HEK293 (cell line): ENCODE measurements at regions not wholly inside any gene's neighbourhood (a gene's known extent, or its start where the extent isn't known, plus 50 kb on each side); places are given as distances from the start of the nearest gene placed in this dataset.
A peak's percentile ranks its signal among the peaks of the same experiment; 100 is the strongest.

ENCODE experiments used
- CTCF ChIA-PET: fragments of 350-600 bp; formaldehyde crosslinking; extraction: SDS; loops from one replicate; lab custom pipeline; 2021; ENCODE audit warnings: antibody characterized with exemption; lab: Yijun Ruan, JAX
- POLR2A ChIA-PET: fragments of 300-600 bp; formaldehyde crosslinking; extraction: SDS; loops from one replicate; lab custom pipeline; 2020; ENCODE audit warnings: antibody characterized with exemption, inconsistent platforms; lab: Yijun Ruan, JAX
- H3K27ac ChIP-seq: fragments of 200-500 bp; sonication (Bioruptor generic); 2 replicates; pipeline ENCODE4 v1.5.1; 2014; ENCODE audit warnings: low read depth, low read length, control low read depth, inconsistent platforms; ENCODE audit errors: extremely low read depth
- H3K36me3 ChIP-seq, 2 experiments: fragments of 200-500 bp in 1 of 2; sonication (Bioruptor generic) in 1 of 2; 1 replicate in 1 of 2; 2 replicates in 1 of 2; pipeline ENCODE4 v1.5.1; 2014 to 2017; ENCODE audit warnings: inconsistent platforms in 2 of 2, low read length in 2 of 2; ENCODE audit not compliant: control insufficient read depth in 2 of 2, insufficient read depth in 1 of 2
- H3K4me1 ChIP-seq: fragments of 200-500 bp; sonication (Bioruptor generic); 2 replicates; pipeline ENCODE4 v1.5.1; 2014; ENCODE audit warnings: mild to moderate bottlenecking, low read length, inconsistent platforms; ENCODE audit not compliant: control insufficient read depth, insufficient read depth
- H3K4me3 ChIP-seq: 2 replicates; pipeline ENCODE4 v1.5.1; 2011; ENCODE audit warnings: low read depth, mild to moderate bottlenecking, control low read depth, low read length, moderate library complexity
- H3K9me3 ChIP-seq: fragments of 200-500 bp; sonication (Bioruptor generic); 2 replicates; pipeline ENCODE4 v1.5.1; 2014; ENCODE audit warnings: low read depth, low read length, inconsistent platforms; ENCODE audit not compliant: control insufficient read depth, insufficient read depth
- EGR2 ChIP-seq: fragments of 450-650 bp; formaldehyde crosslinking; IDR thresholded peaks from 2 replicates; pipeline ENCODE4 v1.5.1; 2016; ENCODE audit warnings: low read depth, missing biosample characterization, missing genetic modification characterization
- INSM2 ChIP-seq: fragments of 450-650 bp; formaldehyde crosslinking; IDR thresholded peaks from 2 replicates; pipeline ENCODE4 v1.5.1; 2016; ENCODE audit warnings: missing biosample characterization, missing genetic modification characterization
- KLF8 ChIP-seq: fragments of 450-650 bp; formaldehyde crosslinking; IDR thresholded peaks from 2 replicates; pipeline ENCODE4 v1.5.1; 2016; ENCODE audit warnings: missing biosample characterization, missing genetic modification characterization
- MEIS1 ChIP-seq: sonication (generic); formaldehyde crosslinking; IDR thresholded peaks from 2 replicates; pipeline ENCODE4 v1.8.1; 2022; ENCODE audit warnings: missing genetic modification reagents, mild to moderate bottlenecking, borderline replicate concordance
- MZF1 ChIP-seq: fragments of 450-650 bp; formaldehyde crosslinking; IDR thresholded peaks from 2 replicates; pipeline ENCODE4 v1.5.1; 2017; ENCODE audit warnings: missing biosample characterization, missing genetic modification characterization, borderline replicate concordance
- SCRT1 ChIP-seq: fragments of 450-650 bp; formaldehyde crosslinking; IDR thresholded peaks from 2 replicates; pipeline ENCODE4 v1.5.1; 2016; ENCODE audit warnings: missing biosample characterization, missing genetic modification characterization, borderline replicate concordance
- SCRT2 ChIP-seq: fragments of 450-650 bp; formaldehyde crosslinking; IDR thresholded peaks from 2 replicates; pipeline ENCODE4 v1.5.1; 2016; ENCODE audit warnings: missing biosample characterization, missing genetic modification characterization
- YY2 ChIP-seq: fragments of 450-650 bp; formaldehyde crosslinking; IDR thresholded peaks from 2 replicates; pipeline ENCODE4 v1.5.1; 2016; ENCODE audit warnings: missing biosample characterization, missing genetic modification characterization
- ZBTB17 ChIP-seq: fragments of 450-650 bp; formaldehyde crosslinking; IDR thresholded peaks from 2 replicates; pipeline ENCODE4 v1.5.1; 2016; ENCODE audit warnings: missing biosample characterization, missing genetic modification characterization
- ZBTB44 ChIP-seq: fragments of 450-650 bp; IDR thresholded peaks from 2 replicates; pipeline ENCODE4 v1.5.1; 2018; ENCODE audit warnings: missing biosample characterization, mild to moderate bottlenecking, missing genetic modification characterization
- ZEB2 ChIP-seq: fragments of 450-650 bp; formaldehyde crosslinking; IDR thresholded peaks from 2 replicates; pipeline ENCODE4 v1.5.1; 2016; ENCODE audit warnings: missing biosample characterization, missing genetic modification characterization
- ZFHX2 ChIP-seq: fragments of 450-650 bp; formaldehyde crosslinking; conservative IDR thresholded peaks from 2 replicates; pipeline ENCODE4 v1.5.1; 2016; ENCODE audit warnings: missing biosample characterization, missing genetic modification characterization
- ZIC2 ChIP-seq: fragments of 450-650 bp; formaldehyde crosslinking; IDR thresholded peaks from 2 replicates; pipeline ENCODE4 v1.5.1; 2016; ENCODE audit warnings: missing biosample characterization, missing genetic modification characterization
- ZNF10 ChIP-seq: fragments of 450-650 bp; formaldehyde crosslinking; IDR thresholded peaks from 2 replicates; pipeline ENCODE4 v1.5.1; 2017; ENCODE audit warnings: missing biosample characterization, missing genetic modification characterization
- ZNF155 ChIP-seq: fragments of 450-650 bp; formaldehyde crosslinking; IDR thresholded peaks from 2 replicates; pipeline ENCODE4 v1.5.1; 2016; ENCODE audit warnings: missing biosample characterization, missing genetic modification characterization
- ZNF174 ChIP-seq: fragments of 450-650 bp; formaldehyde crosslinking; IDR thresholded peaks from 2 replicates; pipeline ENCODE4 v1.5.0; 2017; ENCODE audit warnings: missing biosample characterization, mild to moderate bottlenecking, missing genetic modification characterization
- ZNF211 ChIP-seq: fragments of 450-650 bp; formaldehyde crosslinking; IDR thresholded peaks from 2 replicates; pipeline ENCODE4 v1.5.1; 2016; ENCODE audit warnings: low read depth, missing biosample characterization, missing genetic modification characterization
- ZNF223 ChIP-seq: fragments of 450-650 bp; formaldehyde crosslinking; IDR thresholded peaks from 2 replicates; pipeline ENCODE4 v1.5.1; 2016; ENCODE audit warnings: missing biosample characterization, missing genetic modification characterization
- ZNF23 ChIP-seq: fragments of 450-650 bp; formaldehyde crosslinking; IDR thresholded peaks from 2 replicates; pipeline ENCODE4 v1.5.1; 2016; ENCODE audit warnings: missing biosample characterization, missing genetic modification characterization, borderline replicate concordance
- ZNF341 ChIP-seq: fragments of 450-650 bp; formaldehyde crosslinking; IDR thresholded peaks from 2 replicates; pipeline ENCODE4; 2016; ENCODE audit warnings: low read depth, missing biosample characterization, missing genetic modification characterization
- ZNF366 ChIP-seq: fragments of 450-650 bp; formaldehyde crosslinking; conservative IDR thresholded peaks from 2 replicates; pipeline ENCODE4 v1.5.1; 2016; ENCODE audit warnings: missing biosample characterization, missing genetic modification characterization
- ZNF423 ChIP-seq: fragments of 450-650 bp; formaldehyde crosslinking; IDR thresholded peaks from 2 replicates; pipeline ENCODE4 v1.5.1; 2016; ENCODE audit warnings: missing biosample characterization, missing genetic modification characterization
- ZNF610 ChIP-seq: fragments of 450-650 bp; formaldehyde crosslinking; IDR thresholded peaks from 2 replicates; pipeline ENCODE4 v1.5.1; 2016; ENCODE audit warnings: missing biosample characterization, missing genetic modification characterization, borderline replicate concordance
- ZNF692 ChIP-seq: fragments of 450-650 bp; formaldehyde crosslinking; IDR thresholded peaks from 2 replicates; pipeline ENCODE4 v1.5.1; 2016; ENCODE audit warnings: missing biosample characterization, missing genetic modification characterization
- ZSCAN5A ChIP-seq: fragments of 450-650 bp; formaldehyde crosslinking; IDR thresholded peaks from 2 replicates; pipeline ENCODE4 v1.5.1; 2016; ENCODE audit warnings: missing biosample characterization, missing genetic modification characterization

- H3K9me3 ChIP-seq: no peaks in the 10 kb centered on the region
- ChIA-PET POLR2A (no interaction called here), CTCF (interaction anchor here (0.6 kb wide), 1 partner anchor 364 kb away, joined by 3 read pairs; no protein-coding TSS in a partner anchor)
- no peak overlapping the region for H3K27ac ChIP-seq
- H3K4me3 ChIP-seq: no peak overlapping the region
- TF ChIP-seq ZNF341: peak; percentile 30; the same call in 1 of the 2 replicates
- no peak for TF ChIP-seq ZNF366 (tag by site-specific recombination)
- TF ChIP-seq ZNF211: no peak
- peaks cover 0 to 36% of the 10 kb centered on the region in 2 experiments for H3K36me3 ChIP-seq
- H3K4me1 ChIP-seq: no peaks in the 10 kb centered on the region; the same call in 1 of the 2 replicates
These were observed 108.4 kb downstream of the RFLNA start for GRCh38 chr12:124403273-124403672.

GRCh38 chr12:124402248-124403066 is 107.6 kb downstream of the RFLNA start:
- Histone ChIP-seq H3K36me3 (peaks cover 0 to 45% of the 10 kb centered on the region in 2 experiments), H3K27ac (no peak overlapping the region), H3K9me3 (no peaks in the 10 kb centered on the region), H3K4me3 (no peak overlapping the region), H3K4me1 (no peaks in the 10 kb centered on the region; the same call in 1 of the 2 replicates)
- ChIA-PET CTCF (interaction anchor here (0.6 to 0.9 kb wide), 4 partner anchors 13 to 365 kb away, joined by 3 read pairs; no protein-coding TSS in a partner anchor), POLR2A (no interaction called here)
- TF ChIP-seq ZBTB44 (tag by site-specific recombination) (0 out of 2 replicates have a peak, but pooled peaks have one; percentile 14), INSM2 (tag by site-specific recombination) (no peak), ZSCAN5A (tag by site-specific recombination) (no peak), ZFHX2 (tag by site-specific recombination) (peak; percentile 68), ZNF155 (no peak), ZEB2 (tag by site-specific recombination) (no peak), ZNF423 (tag by site-specific recombination) (no peak), ZNF23 (tag by site-specific recombination) (no peak), EGR2 (peak; percentile 65), ZNF174 (tag by site-specific recombination) (no peak)

- no peak overlapping the region for H3K4me3 ChIP-seq
- H3K9me3 ChIP-seq: no peaks in the 10 kb centered on the region
- no peak overlapping the region for H3K27ac ChIP-seq
- H3K4me1 ChIP-seq: no peaks in the 10 kb centered on the region; the same call in 1 of the 2 replicates
- CTCF ChIA-PET: interaction anchor here (0.6 to 0.9 kb wide), 2 partner anchors 13 kb away, joined by 3 read pairs; no protein-coding TSS in a partner anchor
- POLR2A ChIA-PET: no interaction called here
- peaks cover 0 to 51% of the 10 kb centered on the region in 2 experiments for H3K36me3 ChIP-seq
- no peak for TF ChIP-seq SCRT1 (tag by site-specific recombination)
- TF ChIP-seq ZIC2 (tag by site-specific recombination): 0 out of 2 replicates have a peak, but pooled peaks have one; percentile 18
- TF ChIP-seq ZNF692 (tag by site-specific recombination): no peak
- TF ChIP-seq ZNF610 (tag by site-specific recombination): no peak
- no peak for TF ChIP-seq MZF1 (tag by site-specific recombination)
- no peak for TF ChIP-seq YY2 (tag by site-specific recombination)
- no peak for TF ChIP-seq MEIS1 (CRISPR knock-in tag)
- TF ChIP-seq SCRT2: no peak
- no peak for TF ChIP-seq ZNF223
- TF ChIP-seq ZNF10 (tag by site-specific recombination): no peak
- no peak for TF ChIP-seq KLF8 (tag by site-specific recombination)
- TF ChIP-seq ZNF23 (tag by site-specific recombination): no peak
- peak; percentile 21; the same call in 1 of the 2 replicates for TF ChIP-seq ZBTB17 (tag by site-specific recombination)
These were observed 106.9 kb downstream of the RFLNA start for GRCh38 chr12:124401704-124402221.
